ENCODE measurements at regions not wholly inside any gene's neighbourhood (a gene's known extent, or its start where the extent isn't known, plus 50 kb on each side); places are given as distances from the start of the nearest gene placed in this dataset.

DNA sequence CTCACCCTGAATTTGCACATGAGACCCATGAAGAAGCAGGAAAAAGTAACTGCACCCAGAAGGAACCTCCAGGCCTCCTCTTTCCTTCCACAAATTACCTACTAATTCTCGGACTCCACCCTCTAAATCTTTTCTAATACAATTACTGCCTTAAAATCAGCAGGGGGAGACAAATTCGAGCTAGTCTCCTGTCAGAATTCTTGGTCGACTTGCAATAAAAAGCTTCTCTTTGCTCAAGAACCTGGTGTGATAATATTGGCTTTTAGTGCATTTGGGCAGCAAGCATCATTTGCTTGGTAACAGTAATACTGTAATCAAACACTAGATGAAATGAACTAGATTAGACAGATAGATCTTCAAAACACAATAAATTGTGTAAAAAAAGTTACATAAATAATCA lies 281.9 kb downstream of the RAP2B start:
- H3K4me1 ChIP-seq (ENCODE audit: insufficient read depth, low read length), result peaks cover 11% of the 10 kb centered on the region; the same call in 1 of the 2 replicates
- H3K27ac ChIP-seq (ENCODE audit: low read depth, low read length), result no peak overlapping the region
- no peaks in the 10 kb centered on the region for H3K9me3 ChIP-seq (ENCODE audit: insufficient read depth, low read depth, low read length)
- H3K9ac ChIP-seq (ENCODE audit: low read depth, low read length), result no peak overlapping the region
- H3K27me3 ChIP-seq (ENCODE audit: insufficient read depth, low read length), result no peaks in the 10 kb centered on the region
- 83% methylated on average over 3 of the region's 3 CpGs for WGBS
- H3K4me3 ChIP-seq (ENCODE audit: low read length), result no peak overlapping the region
- H3K36me3 ChIP-seq (ENCODE audit: insufficient read depth, low read length), result no peaks in the 10 kb centered on the region

DNA sequence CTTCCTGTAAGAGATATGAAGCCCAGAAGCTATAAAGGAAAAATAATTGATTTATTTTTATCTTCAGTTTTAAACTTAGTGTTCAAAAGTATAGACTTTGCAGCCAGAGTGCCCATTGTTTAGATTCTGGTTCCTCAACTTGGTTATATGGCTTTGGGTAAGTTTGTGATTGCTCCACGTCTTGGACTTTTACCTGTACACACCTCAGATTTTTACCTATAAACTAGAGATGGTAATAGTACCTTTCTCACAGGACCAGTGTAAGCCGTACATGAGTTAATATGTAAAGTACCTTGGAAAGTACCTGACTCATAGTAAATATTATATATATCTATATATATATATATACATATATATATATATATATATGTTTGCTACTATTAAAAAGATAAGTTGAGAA lies 283.8 kb downstream of the RAP2B start:
- H3K9me3 ChIP-seq (ENCODE audit: insufficient read depth, low read depth, low read length), result no peaks in the 10 kb centered on the region
- H3K9ac ChIP-seq (ENCODE audit: low read depth, low read length), result no peak overlapping the region
- H3K36me3 ChIP-seq (ENCODE audit: insufficient read depth, low read length), result no peaks in the 10 kb centered on the region
- H3K4me1 ChIP-seq (ENCODE audit: insufficient read depth, low read length), result peaks cover 10% of the 10 kb centered on the region; the same call in 1 of the 2 replicates
- H3K27me3 ChIP-seq (ENCODE audit: insufficient read depth, low read length), result no peaks in the 10 kb centered on the region
- no peak overlapping the region for H3K4me3 ChIP-seq (ENCODE audit: low read length)
- WGBS, result no CpG with 5 or more reads among the region's 2 CpGs
- H3K27ac ChIP-seq (ENCODE audit: low read depth, low read length), result no peak overlapping the region

DNA sequence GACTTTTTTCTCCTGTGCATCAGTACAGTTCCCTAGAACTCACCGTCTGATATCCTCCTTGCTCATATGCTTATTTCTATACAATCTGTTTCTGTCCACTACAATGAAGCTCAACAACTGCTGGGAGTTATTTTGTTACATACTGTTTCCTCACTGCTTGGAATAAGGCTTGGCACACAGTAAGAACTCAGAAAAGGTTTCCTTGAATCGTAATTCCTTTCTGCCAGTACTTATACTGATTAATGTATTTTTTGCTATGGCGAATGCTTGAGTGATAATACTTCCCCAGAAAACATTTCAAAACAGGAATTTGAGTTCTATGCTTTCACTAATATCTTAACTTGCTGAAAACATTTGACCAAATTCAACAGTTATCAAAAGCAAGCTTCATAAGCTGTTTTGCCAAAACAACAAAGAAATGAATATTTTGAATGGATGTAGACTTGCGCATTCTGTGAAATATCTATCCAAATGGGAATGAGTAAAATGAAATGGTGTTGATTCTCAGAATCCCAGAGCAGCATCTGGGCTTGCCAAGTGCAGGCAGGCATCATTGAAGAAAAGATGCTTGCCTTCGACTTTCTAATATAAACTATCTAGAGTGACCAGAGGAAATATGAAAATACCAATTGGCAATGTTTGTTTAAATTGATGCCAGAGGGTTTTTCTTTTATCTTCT lies 286.3 kb downstream of the RAP2B start:
- WGBS, result 97% methylated on average over 5 of the region's 5 CpGs
- no peak overlapping the region for H3K27ac ChIP-seq (ENCODE audit: low read depth, low read length)
- no peaks in the 10 kb centered on the region for H3K9me3 ChIP-seq (ENCODE audit: insufficient read depth, low read depth, low read length)
- no peaks in the 10 kb centered on the region for H3K36me3 ChIP-seq (ENCODE audit: insufficient read depth, low read length)
- H3K4me1 ChIP-seq (ENCODE audit: insufficient read depth, low read length), result no peaks in the 10 kb centered on the region
- H3K9ac ChIP-seq (ENCODE audit: low read depth, low read length), result no peak overlapping the region
- no peak overlapping the region for H3K4me3 ChIP-seq (ENCODE audit: low read length)
- no peaks in the 10 kb centered on the region for H3K27me3 ChIP-seq (ENCODE audit: insufficient read depth, low read length)

DNA sequence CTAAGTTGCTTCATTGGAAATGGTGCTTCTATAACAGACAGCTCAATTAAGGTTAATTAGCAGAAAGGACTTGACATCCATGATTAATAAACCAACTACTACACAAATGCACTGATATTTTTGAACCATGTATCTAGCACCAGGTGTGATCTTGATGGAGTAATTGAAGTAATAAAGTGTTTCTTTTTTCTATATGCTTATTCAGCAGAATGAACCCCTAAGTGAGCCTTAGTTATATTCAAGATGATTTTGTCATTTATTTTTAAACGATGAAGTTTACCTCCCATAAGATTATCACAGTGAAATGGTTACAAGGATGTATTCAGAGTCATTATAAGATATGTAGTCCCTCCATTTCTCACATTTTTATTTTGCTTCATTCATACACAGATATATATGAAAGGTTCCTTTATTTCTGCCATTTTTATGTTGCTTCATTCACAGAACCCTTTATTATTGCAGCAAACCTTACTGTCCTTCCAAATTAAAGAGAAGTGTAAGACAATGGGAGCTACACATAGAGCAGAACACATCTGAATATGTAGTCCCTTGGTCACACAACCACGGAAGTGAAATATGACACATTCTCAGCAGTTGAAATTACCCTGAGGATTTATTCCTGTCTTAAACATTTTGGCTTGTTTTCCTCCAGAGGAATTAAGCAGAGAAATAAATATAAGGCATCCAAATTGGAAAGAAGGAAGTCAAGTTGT lies 295.0 kb downstream of the RAP2B start:
- H3K4me1 ChIP-seq (ENCODE audit: insufficient read depth, low read length), result no peaks in the 10 kb centered on the region
- no peak overlapping the region for H3K27ac ChIP-seq (ENCODE audit: low read depth, low read length)

DNA sequence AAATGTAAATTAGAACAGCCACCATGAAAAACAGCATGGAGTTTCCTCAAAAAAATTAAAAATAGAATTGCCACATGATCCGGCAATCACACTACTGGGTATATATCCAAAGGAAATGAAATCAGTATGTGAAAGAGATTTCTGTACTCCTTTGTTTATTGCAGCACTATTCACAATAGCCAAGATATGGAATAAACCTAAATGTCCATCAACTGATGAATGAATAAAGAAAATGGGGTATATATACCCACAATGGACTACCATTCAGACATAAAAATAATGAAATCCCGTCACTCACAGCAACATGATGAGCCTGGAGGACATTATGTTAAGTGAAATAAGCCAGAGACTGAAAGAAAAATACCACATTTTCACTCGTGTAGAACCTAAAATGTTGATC lies 296.9 kb downstream of the RAP2B start:
- no peaks in the 10 kb centered on the region for H3K9me3 ChIP-seq (ENCODE audit: insufficient read depth, low read depth, low read length)
- H3K27me3 ChIP-seq (ENCODE audit: insufficient read depth, low read length), result no peaks in the 10 kb centered on the region
- H3K4me1 ChIP-seq (ENCODE audit: insufficient read depth, low read length), result no peaks in the 10 kb centered on the region
- no peak overlapping the region for H3K4me3 ChIP-seq (ENCODE audit: low read length)
- no peaks in the 10 kb centered on the region for H3K36me3 ChIP-seq (ENCODE audit: insufficient read depth, low read length)
- 81% methylated on average over 2 of the region's 3 CpGs for WGBS
- no peak overlapping the region for H3K27ac ChIP-seq (ENCODE audit: low read depth, low read length)
- no peak overlapping the region for H3K9ac ChIP-seq (ENCODE audit: low read depth, low read length)

More for the DNA sequence above, 295.0 kb downstream of the RAP2B start:
- 92% methylated on average over 1 of the region's 2 CpGs for WGBS
- no peaks in the 10 kb centered on the region for H3K27me3 ChIP-seq (ENCODE audit: insufficient read depth, low read length)
- no peak overlapping the region for H3K9ac ChIP-seq (ENCODE audit: low read depth, low read length)
- no peak overlapping the region for H3K4me3 ChIP-seq (ENCODE audit: low read length)
- no peaks in the 10 kb centered on the region for H3K9me3 ChIP-seq (ENCODE audit: insufficient read depth, low read depth, low read length)
- H3K36me3 ChIP-seq (ENCODE audit: insufficient read depth, low read length), result no peaks in the 10 kb centered on the region

DNA sequence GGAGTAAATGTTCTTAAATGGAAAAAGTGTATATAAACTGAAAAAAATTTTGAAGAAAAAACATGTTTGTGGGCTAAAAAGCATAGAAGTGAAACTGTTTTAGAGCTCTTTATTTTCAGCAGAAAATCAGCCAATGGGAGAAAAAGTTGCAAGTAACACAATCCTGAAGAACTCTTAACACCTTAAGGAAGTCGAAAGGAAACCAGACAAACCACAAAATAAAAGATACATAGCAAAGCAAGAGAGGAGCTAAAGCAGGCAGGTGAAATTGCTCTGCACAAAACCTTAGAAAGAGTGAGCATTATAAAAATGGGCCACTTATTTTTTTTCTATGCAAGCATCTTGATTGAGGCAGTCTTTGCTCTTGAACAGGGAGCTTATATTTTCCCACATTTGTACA lies 300.5 kb downstream of the RAP2B start:
- no CpG with 5 or more reads among the region's 1 CpG for WGBS
- no peaks in the 10 kb centered on the region for H3K36me3 ChIP-seq (ENCODE audit: insufficient read depth, low read length)
- no peaks in the 10 kb centered on the region for H3K27me3 ChIP-seq (ENCODE audit: insufficient read depth, low read length)
- no peak overlapping the region for H3K9ac ChIP-seq (ENCODE audit: low read depth, low read length)
- no peaks in the 10 kb centered on the region for H3K4me1 ChIP-seq (ENCODE audit: insufficient read depth, low read length)
- no peaks in the 10 kb centered on the region for H3K9me3 ChIP-seq (ENCODE audit: insufficient read depth, low read depth, low read length)
- H3K27ac ChIP-seq (ENCODE audit: low read depth, low read length), result no peak overlapping the region
- no peak overlapping the region for H3K4me3 ChIP-seq (ENCODE audit: low read length)

DNA sequence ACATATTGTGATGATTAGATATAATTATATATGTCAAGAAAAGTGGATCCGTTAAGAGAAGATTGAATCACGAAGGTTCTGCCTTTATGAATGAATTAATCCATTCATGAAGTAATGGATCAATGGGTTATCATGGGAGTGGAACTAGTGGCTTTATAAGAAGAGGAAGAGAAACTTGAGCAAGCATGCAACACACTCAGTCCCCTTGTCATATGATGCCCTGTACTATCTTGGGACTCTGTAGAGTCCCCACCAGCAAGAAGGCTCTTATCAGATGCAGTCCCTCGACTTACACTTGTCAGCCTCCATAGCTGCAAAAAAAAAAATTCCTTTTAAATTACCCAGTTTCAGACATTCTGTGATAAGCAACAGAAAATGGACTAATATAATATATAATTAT lies 301.9 kb downstream of the RAP2B start:
- no peaks in the 10 kb centered on the region for H3K9me3 ChIP-seq (ENCODE audit: insufficient read depth, low read depth, low read length)
- no peak overlapping the region for H3K27ac ChIP-seq (ENCODE audit: low read depth, low read length)
- H3K36me3 ChIP-seq (ENCODE audit: insufficient read depth, low read length), result no peaks in the 10 kb centered on the region
- no peak overlapping the region for H3K9ac ChIP-seq (ENCODE audit: low read depth, low read length)
- 97% methylated on average over 3 of the region's 3 CpGs for WGBS
- H3K27me3 ChIP-seq (ENCODE audit: insufficient read depth, low read length), result no peaks in the 10 kb centered on the region
- no peak overlapping the region for H3K4me3 ChIP-seq (ENCODE audit: low read length)
- no peaks in the 10 kb centered on the region for H3K4me1 ChIP-seq (ENCODE audit: insufficient read depth, low read length)

DNA sequence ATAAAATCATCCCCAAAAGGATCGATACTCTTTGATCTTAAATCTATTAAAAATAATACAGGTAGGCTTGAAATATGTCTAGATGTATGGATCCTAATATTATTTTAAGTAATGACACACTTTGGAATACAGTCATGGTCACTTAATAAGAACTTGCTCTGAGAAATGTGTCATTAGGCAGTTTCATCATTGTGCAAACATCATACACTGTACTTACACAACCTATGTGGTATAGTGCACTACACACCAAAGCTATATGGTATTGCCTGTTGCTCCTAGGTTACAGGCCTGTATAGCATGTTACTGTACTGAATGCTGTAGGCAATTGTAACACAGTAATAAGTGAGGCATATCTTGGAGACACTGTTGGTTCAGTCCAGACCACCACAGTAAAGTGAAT lies 307.1 kb downstream of the RAP2B start:
- Histone ChIP-seq H3K4me1 (ENCODE audit: insufficient read depth, low read length) (no peaks in the 10 kb centered on the region), H3K27me3 (ENCODE audit: insufficient read depth, low read length) (no peaks in the 10 kb centered on the region), H3K4me3 (ENCODE audit: low read length) (no peak overlapping the region), H3K27ac (ENCODE audit: low read depth, low read length) (no peak overlapping the region), H3K9me3 (ENCODE audit: insufficient read depth, low read depth, low read length) (no peaks in the 10 kb centered on the region), H3K36me3 (ENCODE audit: insufficient read depth, low read length) (no peaks in the 10 kb centered on the region), H3K9ac (ENCODE audit: low read depth, low read length) (no peak overlapping the region)
- no CpG with 5 or more reads among the region's 1 CpG for WGBS

DNA sequence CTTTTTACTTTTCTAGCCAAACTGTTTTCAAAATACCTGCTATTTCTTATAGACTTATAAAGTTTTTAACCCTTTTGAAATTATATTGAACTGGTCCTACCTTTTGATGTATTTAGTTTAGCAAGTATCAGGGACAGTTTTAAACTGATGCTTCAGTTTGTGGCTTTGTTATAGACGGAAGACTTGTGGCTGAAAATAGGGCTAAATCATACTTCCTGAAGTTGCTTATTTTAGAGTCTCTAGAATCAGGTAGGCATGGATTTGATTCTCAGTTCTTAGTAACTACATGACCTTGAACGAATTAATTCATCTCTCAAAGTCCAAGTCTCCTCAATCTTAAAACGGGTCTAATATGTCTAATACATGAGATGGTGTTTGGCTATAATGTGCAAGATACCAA lies 322.8 kb downstream of the RAP2B start:
- WGBS, result 91% methylated on average over 1 of the region's 3 CpGs
- Histone ChIP-seq H3K36me3 (ENCODE audit: insufficient read depth, low read length) (no peaks in the 10 kb centered on the region), H3K27me3 (ENCODE audit: insufficient read depth, low read length) (no peaks in the 10 kb centered on the region), H3K9me3 (ENCODE audit: insufficient read depth, low read depth, low read length) (no peaks in the 10 kb centered on the region), H3K27ac (ENCODE audit: low read depth, low read length) (no peak overlapping the region), H3K4me1 (ENCODE audit: insufficient read depth, low read length) (no peaks in the 10 kb centered on the region), H3K9ac (ENCODE audit: low read depth, low read length) (no peak overlapping the region), H3K4me3 (ENCODE audit: low read length) (no peak overlapping the region)

DNA sequence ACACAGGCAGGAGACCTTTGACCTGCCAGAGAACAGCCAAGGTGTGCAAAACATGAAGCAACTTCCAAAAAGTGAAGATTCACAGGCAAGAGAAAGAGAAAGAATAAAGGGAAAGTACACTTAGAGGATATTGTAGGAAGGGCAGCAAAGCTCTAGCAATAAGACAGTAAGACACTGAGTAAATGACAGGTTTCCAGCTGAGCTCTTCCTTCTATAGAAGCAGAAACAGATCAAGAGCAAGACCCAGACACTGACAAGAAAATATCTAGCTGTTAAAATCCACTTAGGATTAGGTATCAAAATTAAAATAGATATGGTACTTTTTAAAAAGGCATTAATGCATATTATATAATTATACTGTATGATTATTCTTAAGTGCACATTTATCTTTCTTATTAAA lies 333.4 kb downstream of the RAP2B start:
- Histone ChIP-seq H3K9me3 (ENCODE audit: insufficient read depth, low read depth, low read length) (no peaks in the 10 kb centered on the region), H3K4me3 (ENCODE audit: low read length) (no peak overlapping the region), H3K27ac (ENCODE audit: low read depth, low read length) (no peak overlapping the region), H3K27me3 (ENCODE audit: insufficient read depth, low read length) (no peaks in the 10 kb centered on the region), H3K4me1 (ENCODE audit: insufficient read depth, low read length) (0 out of 2 replicates have a peak, but pooled peaks cover 3% of the 10 kb centered on the region), H3K36me3 (ENCODE audit: insufficient read depth, low read length) (no peaks in the 10 kb centered on the region), H3K9ac (ENCODE audit: low read depth, low read length) (no peak overlapping the region)

DNA sequence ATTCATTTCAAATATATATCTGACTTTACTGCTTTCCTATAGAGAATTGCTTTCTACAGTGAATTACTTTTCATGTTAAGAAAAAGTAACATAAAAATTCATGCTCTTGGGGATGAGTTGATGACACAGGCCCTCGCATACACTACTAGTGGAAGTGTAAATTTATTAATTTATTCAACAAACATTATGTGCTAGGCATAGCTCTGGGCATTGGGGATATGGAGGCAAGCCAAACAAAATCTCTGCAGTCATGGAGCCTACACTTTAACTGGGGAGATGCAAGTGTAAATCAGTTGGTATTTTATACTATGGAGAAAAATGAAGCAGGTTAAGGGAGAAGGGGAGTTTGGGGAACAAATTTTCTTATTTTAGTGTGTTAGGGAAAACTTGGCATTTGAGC lies 340.7 kb downstream of the RAP2B start:
- no peaks in the 10 kb centered on the region for H3K9me3 ChIP-seq (ENCODE audit: insufficient read depth, low read depth, low read length)
- WGBS, result no CpG with 5 or more reads among the region's 1 CpG

More for the DNA sequence above, 340.7 kb downstream of the RAP2B start:
- no peaks in the 10 kb centered on the region for H3K36me3 ChIP-seq (ENCODE audit: insufficient read depth, low read length)
- H3K27me3 ChIP-seq (ENCODE audit: insufficient read depth, low read length), result no peaks in the 10 kb centered on the region
- no peaks in the 10 kb centered on the region for H3K4me1 ChIP-seq (ENCODE audit: insufficient read depth, low read length)
- H3K9ac ChIP-seq (ENCODE audit: low read depth, low read length), result no peak overlapping the region
- H3K27ac ChIP-seq (ENCODE audit: low read depth, low read length), result no peak overlapping the region
- H3K4me3 ChIP-seq (ENCODE audit: low read length), result no peak overlapping the region

Data from HUES64 (cell line).